Activated T-cell treated with anti-CD3 and anti-CD28 coated beads, Interleukin-2, amount 50 U/mL, for 72 hours (primary cell): ENCODE measurements at regions not wholly inside any gene's neighbourhood (a gene's known extent, or its start where the extent isn't known, plus 50 kb on each side); places are given as distances from the start of the nearest gene placed in this dataset.

Experiments used
- ATAC-seq, 2 donors: fragments of 150-1000 bp; cut with Tn5 transposase; replicated peaks in 1 of 2; 2 replicates each; pipeline ENCODE4 v1.10.0; 2021; ENCODE audit warnings: moderate library complexity in 2 of 2, mild to moderate bottlenecking in 1 of 2
- DNase-seq, 2 donors: peaks; one replicate each; pipeline ENCODE4 v3.0.0; 2021 to 2022; ENCODE audit warnings: mixed read lengths in 1 of 2
- H3K27ac Mint-ChIP-seq: one replicate; pipeline ENCODE4 v1.8.0; 2022; ENCODE audit warnings: mild to moderate bottlenecking, moderate library complexity, mixed read lengths
- H3K27me3 Mint-ChIP-seq: one replicate; pipeline ENCODE4 v1.8.0; 2022; ENCODE audit warnings: low read depth, mixed read lengths
- H3K36me3 Mint-ChIP-seq, 2 donors: one replicate each; pipeline ENCODE4 v1.8.0; 2022; ENCODE audit warnings: mixed read lengths in 2 of 2, mild to moderate bottlenecking in 1 of 2; ENCODE audit not compliant: insufficient read depth in 2 of 2
- H3K4me1 Mint-ChIP-seq: one replicate; pipeline ENCODE4 v1.8.0; 2022; ENCODE audit warnings: low read depth, mixed read lengths
- H3K4me3 Mint-ChIP-seq, 2 donors: one replicate each; pipeline ENCODE4 v1.8.0; 2022; ENCODE audit warnings: mild to moderate bottlenecking in 2 of 2, mixed read lengths in 2 of 2, moderate library complexity in 2 of 2
- H3K9me3 Mint-ChIP-seq, 2 donors: one replicate each; pipeline ENCODE4 v1.8.0; 2022; ENCODE audit warnings: mixed read lengths in 2 of 2

DNA sequence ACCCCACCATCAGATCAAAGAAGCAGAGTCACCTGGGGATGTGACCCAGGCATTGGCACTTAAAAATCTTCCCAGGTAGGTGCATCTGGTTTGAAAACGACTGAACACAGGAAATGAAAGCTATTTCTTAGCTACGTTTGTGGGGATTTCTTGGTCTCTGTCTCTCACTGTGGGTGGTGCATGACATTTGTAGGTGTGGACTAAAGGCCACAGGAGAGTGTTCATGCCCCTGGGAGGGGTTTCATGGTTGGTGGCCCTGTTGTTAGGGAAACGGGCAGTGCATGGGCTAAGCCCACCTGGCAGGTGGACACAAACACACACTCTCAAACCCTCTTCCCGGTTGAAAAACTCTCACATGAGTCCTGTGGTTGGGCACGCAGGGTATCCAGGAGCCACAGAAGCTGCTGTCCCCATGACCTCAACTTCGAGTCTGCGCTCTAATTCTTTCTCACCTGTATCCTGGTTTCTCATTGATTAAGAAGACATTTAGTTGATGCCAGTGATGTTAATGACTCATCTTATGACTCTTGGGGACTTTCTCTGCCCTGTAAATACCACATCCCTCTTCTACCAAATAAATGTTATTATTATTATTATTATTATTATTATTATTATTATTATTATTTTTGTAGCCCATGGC is 119.4 kb downstream of the MRPS6 start:
- Mint-ChIP-seq H3K27me3 (no peaks in the 10 kb centered on the region), H3K4me1 (peaks cover 51% of the 10 kb centered on the region), H3K4me3 (peak overlapping the region; percentile 48 to 65), H3K27ac (no peak overlapping the region), H3K9me3 (peaks cover 2% of the 10 kb centered on the region in 2 donors), H3K36me3 (peaks cover 3 to 14% of the 10 kb centered on the region in 2 donors)
- ATAC-seq (peak; percentile 87 to 90), DNase-seq (peak; percentile 39 to 41)

DNA sequence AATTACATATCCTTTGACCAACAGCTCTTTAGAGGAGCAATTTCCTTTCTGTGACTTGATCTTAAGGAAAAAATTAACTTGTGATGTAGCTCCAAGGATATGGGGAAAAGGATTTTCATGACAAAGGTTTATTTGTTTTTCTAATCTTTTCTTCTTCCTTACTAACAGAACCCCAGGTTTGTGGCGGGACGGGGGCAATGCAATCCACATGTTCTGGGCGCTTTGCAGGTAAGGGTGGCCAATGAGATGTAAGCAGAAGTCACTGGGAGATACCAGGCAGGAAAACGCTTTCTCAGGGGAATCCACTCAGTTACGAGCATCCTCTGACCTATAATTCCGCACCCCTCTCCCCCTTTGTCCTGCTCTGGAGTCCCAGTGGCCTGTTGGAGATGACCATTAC is 122.0 kb downstream of the MRPS6 start:
- Mint-ChIP-seq H3K27ac (no peak overlapping the region), H3K27me3 (no peaks in the 10 kb centered on the region), H3K4me1 (peaks cover 65% of the 10 kb centered on the region), H3K36me3 (peaks cover 3 to 7% of the 10 kb centered on the region in 2 donors), H3K9me3 (peaks cover 2% of the 10 kb centered on the region in 2 donors), H3K4me3 (no peak overlapping the region)
- no peak for ATAC-seq
- no peak for DNase-seq

- H3K36me3 Mint-ChIP-seq, result peaks cover 3 to 4% of the 10 kb centered on the region in 2 donors
- no peak overlapping the region for H3K27ac Mint-ChIP-seq
- ATAC-seq, result no peak
- no peak overlapping the region for H3K4me3 Mint-ChIP-seq
- no peaks in the 10 kb centered on the region for H3K27me3 Mint-ChIP-seq
- peaks cover 0 to 2% of the 10 kb centered on the region in 2 donors for H3K9me3 Mint-ChIP-seq
- DNase-seq, result no peak
- H3K4me1 Mint-ChIP-seq, result peaks cover 63% of the 10 kb centered on the region
Measured at GRCh38 chr21:34196996-34197395, 123.6 kb downstream of the MRPS6 start.

DNA sequence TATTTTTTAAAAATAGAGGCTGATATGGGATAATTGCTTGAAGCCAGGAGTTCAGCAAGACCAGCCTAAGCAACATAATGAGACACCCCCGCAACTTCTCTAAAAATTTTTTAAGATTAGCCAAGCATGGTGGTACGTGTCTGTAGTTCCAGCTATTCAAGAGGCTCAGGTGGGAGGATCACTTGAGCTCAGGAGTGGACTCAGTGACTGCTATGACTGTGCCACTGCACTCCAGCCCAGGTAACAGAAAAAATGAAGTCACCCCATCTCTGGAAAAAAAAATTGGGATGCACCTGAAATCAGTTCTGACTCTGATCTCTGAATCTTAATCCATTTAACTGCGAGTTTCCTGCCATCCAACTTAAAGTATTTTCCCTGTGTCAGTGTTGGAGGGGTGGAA is 124.2 kb downstream of the MRPS6 start:
- H3K9me3 Mint-ChIP-seq, result peaks cover 0 to 2% of the 10 kb centered on the region in 2 donors
- peaks cover 61% of the 10 kb centered on the region for H3K4me1 Mint-ChIP-seq
- no peaks in the 10 kb centered on the region for H3K27me3 Mint-ChIP-seq
- H3K4me3 Mint-ChIP-seq, result no peak overlapping the region
- H3K27ac Mint-ChIP-seq, result no peak overlapping the region
- ATAC-seq (no peak), DNase-seq (no peak)
- H3K36me3 Mint-ChIP-seq, result peaks cover 3 to 4% of the 10 kb centered on the region in 2 donors

DNA sequence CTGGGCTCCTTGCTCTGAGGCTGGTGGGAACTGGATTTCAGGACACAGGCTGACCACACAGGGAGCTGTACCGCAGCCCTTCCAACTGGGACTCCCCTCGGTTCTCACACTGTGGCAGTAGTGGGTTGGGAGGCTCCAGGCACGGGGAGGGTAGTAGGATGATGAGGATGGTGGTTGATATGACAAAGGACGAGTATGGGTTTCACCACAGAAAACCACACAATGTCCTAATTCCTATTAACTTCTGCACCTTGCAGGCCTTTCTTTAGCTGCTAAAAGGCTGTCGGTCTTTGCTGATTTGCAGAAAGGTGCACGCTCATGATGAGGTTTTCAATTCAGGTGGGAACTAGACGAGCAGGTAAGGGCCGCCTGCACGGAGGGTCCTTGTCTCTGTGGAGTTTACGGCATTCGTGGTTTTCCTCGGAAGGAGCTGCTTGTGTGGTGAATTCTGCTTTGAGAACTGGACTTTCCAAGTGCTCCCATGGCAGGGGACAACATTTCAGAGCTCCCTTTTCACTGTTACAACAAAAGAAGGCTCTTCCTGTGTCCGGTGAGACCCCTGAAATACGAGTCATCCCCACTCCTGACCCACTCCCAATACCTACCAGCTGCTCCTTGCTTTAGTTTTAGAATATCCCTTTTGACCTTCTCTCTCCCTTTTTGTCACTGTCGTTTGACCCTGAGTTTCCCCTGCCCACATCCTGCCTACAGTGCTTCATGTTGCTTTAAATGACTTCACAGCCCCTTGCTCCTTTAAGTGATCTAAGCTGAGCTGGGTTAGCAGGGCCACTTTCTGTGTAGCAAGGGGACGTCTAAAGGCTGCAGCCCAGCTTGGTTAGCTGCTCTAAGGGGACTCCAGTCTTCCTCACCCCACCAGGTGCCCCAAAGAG is 125.1 kb downstream of the MRPS6 start:
- peaks cover 58% of the 10 kb centered on the region for H3K4me1 Mint-ChIP-seq
- peak overlapping the region; percentile 38 for H3K27ac Mint-ChIP-seq
- H3K9me3 Mint-ChIP-seq, result peaks cover 0 to 2% of the 10 kb centered on the region in 2 donors
- H3K27me3 Mint-ChIP-seq, result no peaks in the 10 kb centered on the region
- DNase-seq, result peak; percentile 61 to 63
- H3K36me3 Mint-ChIP-seq, result peaks cover 3 to 4% of the 10 kb centered on the region in 2 donors
- peak; percentile 87 to 92 for ATAC-seq
- peak overlapping the region; percentile 50 to 72 for H3K4me3 Mint-ChIP-seq

GRCh38 chr21:34199121-34199910 is 125.9 kb downstream of the MRPS6 start:
- no peaks in the 10 kb centered on the region for H3K27me3 Mint-ChIP-seq
- no peaks in the 10 kb centered on the region for H3K9me3 Mint-ChIP-seq
- DNase-seq (no peak), ATAC-seq (peak; percentile 23 to 26)
- peak overlapping the region; percentile 50 to 72 for H3K4me3 Mint-ChIP-seq
- peak overlapping the region; percentile 38 for H3K27ac Mint-ChIP-seq
- peaks cover 53% of the 10 kb centered on the region for H3K4me1 Mint-ChIP-seq
- no peaks in the 10 kb centered on the region for H3K36me3 Mint-ChIP-seq

DNA sequence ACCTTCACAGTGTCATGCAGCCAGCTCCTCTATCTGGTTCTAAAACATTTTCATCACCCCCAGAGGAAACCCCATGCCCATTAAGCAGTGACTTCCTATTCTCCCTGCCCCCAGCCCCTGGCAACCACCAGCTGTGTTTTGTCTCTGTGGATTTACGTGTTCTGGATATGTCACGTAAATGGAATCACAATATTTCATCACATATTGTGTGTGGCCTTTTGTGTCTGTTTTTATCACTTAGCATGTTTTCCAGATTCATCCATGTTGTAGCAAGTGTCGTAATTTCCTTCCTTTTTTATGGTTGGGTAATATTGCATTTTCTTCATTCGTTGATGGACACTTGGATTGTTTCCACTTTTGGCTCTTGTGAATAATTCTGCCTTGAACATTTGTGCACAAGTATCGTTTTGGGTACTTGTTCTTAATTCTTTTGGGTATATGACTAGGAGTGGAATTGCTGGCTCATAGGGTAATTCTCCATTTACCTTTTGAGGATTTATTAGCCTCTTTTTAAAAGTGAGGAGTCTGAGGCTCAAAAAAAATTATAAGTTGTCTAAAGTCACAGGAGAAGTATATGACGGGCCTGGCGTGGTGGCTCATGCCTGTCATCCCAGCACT is 127.0 kb downstream of the MRPS6 start:
- no peaks in the 10 kb centered on the region for H3K36me3 Mint-ChIP-seq
- no peaks in the 10 kb centered on the region for H3K27me3 Mint-ChIP-seq
- DNase-seq, result no peak
- peaks cover 53% of the 10 kb centered on the region for H3K4me1 Mint-ChIP-seq
- H3K9me3 Mint-ChIP-seq, result no peaks in the 10 kb centered on the region
- no peak for ATAC-seq
- no peak overlapping the region for H3K27ac Mint-ChIP-seq
- peak overlapping the region; percentile 76 to 91 for H3K4me3 Mint-ChIP-seq

GRCh38 chr21:34201001-34201400 is 127.6 kb downstream of the MRPS6 start:
- no peaks in the 10 kb centered on the region for H3K9me3 Mint-ChIP-seq
- H3K27me3 Mint-ChIP-seq, result no peaks in the 10 kb centered on the region
- DNase-seq, result no peak
- peak overlapping the region; percentile 76 to 91 for H3K4me3 Mint-ChIP-seq
- no peak for ATAC-seq
- H3K27ac Mint-ChIP-seq, result no peak overlapping the region
- H3K36me3 Mint-ChIP-seq, result no peaks in the 10 kb centered on the region
- H3K4me1 Mint-ChIP-seq, result peaks cover 58% of the 10 kb centered on the region

- Mint-ChIP-seq H3K27me3 (no peaks in the 10 kb centered on the region), H3K36me3 (no peaks in the 10 kb centered on the region), H3K4me1 (peaks cover 62% of the 10 kb centered on the region), H3K4me3 (peak overlapping the region; percentile 76 to 91), H3K27ac (peak overlapping the region; percentile 87), H3K9me3 (no peaks in the 10 kb centered on the region)
- ATAC-seq (no peak), DNase-seq (no peak)
Measured at GRCh38 chr21:34201481-34201858, 128.1 kb downstream of the MRPS6 start.

DNA sequence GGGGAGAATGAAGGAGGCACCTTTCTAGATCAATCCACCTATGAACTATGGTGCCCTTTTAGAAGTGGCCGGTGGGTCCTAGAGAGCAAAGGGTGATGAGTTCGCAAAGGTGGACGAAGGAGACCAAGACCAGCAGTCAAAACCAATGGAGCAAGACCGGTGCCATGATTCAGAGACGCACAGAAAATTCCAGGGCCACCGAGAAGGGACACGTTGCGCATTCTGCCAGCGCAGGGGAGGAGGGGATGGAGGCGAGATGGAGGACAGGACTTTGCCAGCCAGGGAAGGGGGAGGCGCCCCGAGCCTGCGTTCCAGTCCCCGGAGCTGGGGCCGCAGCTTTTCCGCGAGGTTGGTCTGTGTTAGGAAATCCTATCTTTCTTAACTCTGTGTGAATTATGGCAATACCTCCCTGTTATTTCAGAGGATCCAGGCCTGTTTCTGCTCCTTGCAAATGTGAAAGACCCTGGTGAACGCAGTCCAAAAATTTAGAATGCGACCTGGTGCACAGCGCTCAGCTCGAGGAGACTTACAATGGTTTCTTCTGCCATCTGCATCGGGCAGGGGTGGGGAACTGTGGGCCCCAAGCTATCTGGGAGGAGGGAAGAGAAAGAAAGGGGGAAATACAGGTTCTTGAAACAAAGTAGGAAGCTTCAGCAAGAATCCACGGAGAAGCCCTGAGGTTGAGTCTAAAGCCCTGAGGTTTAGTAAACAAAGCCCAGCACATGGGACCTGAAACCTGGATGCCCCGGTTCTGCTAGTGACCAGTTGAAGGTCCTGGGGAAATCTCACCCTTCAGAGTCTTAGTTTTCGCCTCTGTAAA is 129.4 kb downstream of the MRPS6 start:
- DNase-seq (no peak), ATAC-seq (no peak)
- no peak overlapping the region for H3K27ac Mint-ChIP-seq
- H3K36me3 Mint-ChIP-seq, result no peaks in the 10 kb centered on the region
- H3K9me3 Mint-ChIP-seq, result no peaks in the 10 kb centered on the region
- no peaks in the 10 kb centered on the region for H3K27me3 Mint-ChIP-seq
- H3K4me3 Mint-ChIP-seq, result peak overlapping the region; percentile 76 to 91
- peaks cover 61% of the 10 kb centered on the region for H3K4me1 Mint-ChIP-seq

DNA sequence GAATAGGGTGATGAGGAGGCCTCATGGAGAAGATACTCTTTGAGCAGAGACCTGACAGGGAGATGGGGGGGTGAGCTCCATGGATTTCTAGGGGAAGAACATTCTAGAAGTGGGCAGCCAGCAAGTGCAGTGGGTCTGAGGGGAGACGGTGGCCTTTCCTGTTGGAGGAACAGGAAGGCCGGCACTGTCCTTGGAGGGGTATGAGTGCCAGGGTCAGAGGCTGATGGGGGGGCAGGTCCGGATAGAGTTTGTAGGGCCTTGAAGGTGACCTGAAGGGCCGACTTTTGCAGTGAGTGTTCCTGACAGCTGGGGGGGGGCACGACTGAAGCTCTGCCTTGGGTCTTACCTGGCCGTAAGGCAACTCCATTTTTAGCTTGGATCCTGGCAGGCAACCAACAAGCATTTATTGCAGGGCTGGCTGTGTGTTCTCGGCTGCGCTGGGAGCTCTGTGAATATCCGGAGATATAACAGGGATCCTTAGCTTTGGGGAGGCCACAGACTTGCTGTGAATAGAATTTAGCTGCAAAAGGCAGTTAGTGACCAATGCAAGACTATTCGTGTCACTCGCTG is 130.6 kb downstream of the MRPS6 start:
- no peak for ATAC-seq

More for the DNA sequence above, 130.6 kb downstream of the MRPS6 start:
- Mint-ChIP-seq H3K9me3 (no peaks in the 10 kb centered on the region), H3K4me3 (no peak overlapping the region), H3K27ac (peak overlapping the region; percentile 2), H3K4me1 (peaks cover 49% of the 10 kb centered on the region), H3K27me3 (no peaks in the 10 kb centered on the region), H3K36me3 (peaks cover 0 to under 1% of the 10 kb centered on the region in 2 donors)
- no peak for DNase-seq
